PC-3 (cell line): ENCODE measurements at regions not wholly inside any gene's neighbourhood (a gene's known extent, or its start where the extent isn't known, plus 50 kb on each side); places are given as distances from the start of the nearest gene placed in this dataset.

ENCODE experiments used
- EZH2phosphoT487 ChIP-seq: fragments of 300-600 bp; sonication (generic); IDR thresholded peaks from 2 replicates; pipeline ENCODE4 v1.6.1; 2018; ENCODE audit warnings: mild to moderate bottlenecking, antibody characterized with exemption, low read length, borderline replicate concordance
- TF ChIP-seq, protein P1 (sequence below): fragments of 300-600 bp; sonication (generic); conservative IDR thresholded peaks from 2 replicates; pipeline ENCODE4 v1.5.1; 2017; ENCODE audit warnings: antibody characterized with exemption, low read depth, mild to moderate bottlenecking, low read length

DNA sequence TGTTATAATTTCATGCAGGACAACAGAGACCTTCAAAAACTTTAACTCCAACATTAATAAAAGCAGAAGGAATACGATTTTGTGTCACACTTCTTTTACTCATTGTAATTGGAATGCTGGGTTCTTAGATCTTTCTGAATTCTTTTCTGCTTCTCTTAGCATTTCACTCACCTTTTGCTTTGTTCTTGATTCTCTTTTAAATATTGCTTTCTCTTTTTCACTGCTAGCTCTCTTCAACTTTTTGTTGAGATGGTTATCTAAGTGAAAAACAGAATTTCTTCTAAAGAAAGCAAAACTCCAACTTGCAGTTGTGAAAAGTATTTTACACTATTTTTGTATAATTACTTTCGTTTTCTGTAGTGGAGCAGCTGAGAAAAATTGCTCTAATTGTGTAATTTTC is 212.6 kb upstream of the KIF2A start:
- TF ChIP-seq, protein P1, sequence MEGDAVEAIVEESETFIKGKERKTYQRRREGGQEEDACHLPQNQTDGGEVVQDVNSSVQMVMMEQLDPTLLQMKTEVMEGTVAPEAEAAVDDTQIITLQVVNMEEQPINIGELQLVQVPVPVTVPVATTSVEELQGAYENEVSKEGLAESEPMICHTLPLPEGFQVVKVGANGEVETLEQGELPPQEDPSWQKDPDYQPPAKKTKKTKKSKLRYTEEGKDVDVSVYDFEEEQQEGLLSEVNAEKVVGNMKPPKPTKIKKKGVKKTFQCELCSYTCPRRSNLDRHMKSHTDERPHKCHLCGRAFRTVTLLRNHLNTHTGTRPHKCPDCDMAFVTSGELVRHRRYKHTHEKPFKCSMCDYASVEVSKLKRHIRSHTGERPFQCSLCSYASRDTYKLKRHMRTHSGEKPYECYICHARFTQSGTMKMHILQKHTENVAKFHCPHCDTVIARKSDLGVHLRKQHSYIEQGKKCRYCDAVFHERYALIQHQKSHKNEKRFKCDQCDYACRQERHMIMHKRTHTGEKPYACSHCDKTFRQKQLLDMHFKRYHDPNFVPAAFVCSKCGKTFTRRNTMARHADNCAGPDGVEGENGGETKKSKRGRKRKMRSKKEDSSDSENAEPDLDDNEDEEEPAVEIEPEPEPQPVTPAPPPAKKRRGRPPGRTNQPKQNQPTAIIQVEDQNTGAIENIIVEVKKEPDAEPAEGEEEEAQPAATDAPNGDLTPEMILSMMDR: no peak
- no peak for TF ChIP-seq EZH2phosphoT487
